SHP77 (cell line): ENCODE measurements at regions not wholly inside any gene's neighbourhood (a gene's known extent, or its start where the extent isn't known, plus 50 kb on each side); places are given as distances from the start of the nearest gene placed in this dataset.

Experiments
- DNase-seq, 2 experiments: peaks; one replicate each; lab custom pipeline; 2025; lab: John Stamatoyannopoulos, UW

DNA sequence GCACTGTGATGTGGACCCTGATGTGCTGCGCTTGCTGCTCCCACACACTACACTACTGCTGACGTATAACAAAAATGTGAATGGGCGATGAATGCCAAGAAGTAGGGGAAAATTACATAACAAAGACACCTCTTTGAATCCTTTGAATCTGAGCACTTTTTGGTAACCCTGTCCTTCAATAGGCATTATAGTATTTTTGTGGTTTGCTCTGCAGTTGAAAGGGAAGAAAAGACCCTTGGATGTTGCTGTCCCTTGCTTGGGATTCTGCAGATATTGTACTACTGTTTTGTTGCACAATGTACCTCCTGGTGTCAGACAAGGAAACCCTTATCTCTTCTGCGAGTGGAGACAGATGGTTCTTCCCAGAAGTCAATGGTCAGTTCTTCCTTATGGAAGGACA is 124.8 kb upstream of the UBE3A start:
- no peak for DNase-seq

DNA sequence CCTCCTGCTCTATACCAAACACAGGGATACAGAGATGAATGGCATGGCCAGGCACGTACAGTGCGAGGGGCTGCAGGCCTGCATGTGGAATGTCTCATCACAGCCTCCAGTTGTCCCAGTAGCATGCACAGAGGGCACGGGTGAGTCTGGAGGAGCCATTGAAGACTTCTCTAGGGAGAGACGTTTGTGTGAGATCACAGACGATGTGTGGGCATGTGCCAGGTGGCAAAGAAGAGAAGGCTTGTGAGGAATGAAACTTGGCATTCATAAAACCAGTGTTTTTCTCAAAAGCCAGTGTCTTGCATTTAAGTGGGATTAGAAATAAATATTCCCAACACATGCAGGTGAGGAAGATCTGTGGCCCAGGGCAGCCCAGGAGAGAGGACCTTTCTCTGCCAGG is 119.1 kb upstream of the UBE3A start:
- DNase-seq = no peak

DNA sequence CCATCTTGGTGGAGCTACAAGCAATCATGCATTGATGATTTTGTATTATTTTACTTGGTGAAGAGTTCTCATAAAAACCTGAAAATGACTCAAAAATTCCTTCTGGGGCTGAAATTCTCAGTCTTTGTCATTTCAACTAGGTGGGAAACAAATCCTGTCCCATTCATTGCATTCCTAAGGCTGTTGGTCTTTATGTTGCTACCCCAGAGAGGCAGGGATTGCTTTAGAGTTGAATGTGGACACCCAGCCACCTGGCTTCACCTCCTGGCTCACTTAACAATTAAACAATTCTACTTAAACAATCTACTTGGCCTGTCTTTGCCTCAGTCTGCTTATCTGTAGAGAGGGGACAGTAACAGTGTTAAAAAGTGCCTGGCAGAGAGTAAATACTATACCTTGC is 117.3 kb upstream of the UBE3A start:
- DNase-seq = no peak

DNA sequence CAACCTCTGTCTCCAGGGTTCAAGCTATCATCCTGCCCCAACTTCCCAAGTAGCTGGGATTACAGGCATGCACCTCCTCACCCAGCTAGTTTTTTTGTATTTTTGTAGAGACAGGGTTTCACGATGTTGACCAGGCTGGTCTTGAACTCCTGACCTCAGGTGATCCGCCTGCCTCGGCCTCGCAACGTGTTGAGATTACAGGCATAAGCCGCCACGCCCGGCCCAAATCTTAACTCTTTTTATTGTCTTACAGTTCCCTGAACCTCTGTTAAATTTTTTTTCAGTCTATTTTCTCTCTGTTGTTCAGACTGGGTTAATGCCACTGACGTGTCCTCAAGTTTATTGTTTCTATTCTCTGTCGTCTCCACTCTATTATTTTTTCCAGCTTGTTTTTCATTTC is 115.8 kb upstream of the UBE3A start:
- no peak for DNase-seq

DNA sequence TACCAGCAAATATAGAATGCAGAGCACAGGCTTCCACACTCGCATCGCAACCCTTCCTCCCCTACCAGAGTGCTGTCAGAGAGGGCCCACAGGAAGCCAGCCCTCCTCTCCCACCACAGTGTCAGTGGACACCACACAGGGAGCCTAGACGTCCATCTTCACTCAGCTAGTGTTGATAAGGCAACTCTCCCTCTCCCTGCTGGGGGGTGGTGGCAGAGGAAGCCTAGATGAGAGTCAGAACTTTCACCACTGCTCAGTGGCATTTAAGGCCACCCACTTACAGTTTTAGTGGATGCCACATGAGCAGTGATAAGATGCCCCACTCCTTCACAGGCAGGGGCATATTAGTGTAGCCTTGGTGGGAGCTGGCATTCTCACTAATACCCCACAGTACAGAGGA is 109.8 kb upstream of the UBE3A start:
- DNase-seq = no peak

DNA sequence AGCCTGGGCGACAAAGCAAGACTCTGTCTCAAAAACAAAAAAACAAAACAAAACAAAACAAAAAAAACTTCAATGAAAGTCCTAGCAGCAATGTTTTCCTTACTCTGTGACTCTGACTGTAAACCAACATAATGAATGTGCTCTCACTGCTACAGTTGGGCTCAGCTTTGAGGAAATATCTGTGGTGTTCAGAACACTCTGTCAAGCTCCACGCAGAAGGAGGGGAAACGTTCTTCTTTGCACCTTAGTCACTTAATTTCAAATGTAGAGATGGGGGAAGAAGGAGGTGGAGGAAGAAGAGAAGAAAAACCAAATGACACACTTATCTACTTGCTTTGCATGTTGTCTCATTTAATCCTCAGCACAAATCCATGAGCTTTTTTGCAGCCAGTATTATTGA is 107.1 kb upstream of the UBE3A start:
- no peak for DNase-seq

DNA sequence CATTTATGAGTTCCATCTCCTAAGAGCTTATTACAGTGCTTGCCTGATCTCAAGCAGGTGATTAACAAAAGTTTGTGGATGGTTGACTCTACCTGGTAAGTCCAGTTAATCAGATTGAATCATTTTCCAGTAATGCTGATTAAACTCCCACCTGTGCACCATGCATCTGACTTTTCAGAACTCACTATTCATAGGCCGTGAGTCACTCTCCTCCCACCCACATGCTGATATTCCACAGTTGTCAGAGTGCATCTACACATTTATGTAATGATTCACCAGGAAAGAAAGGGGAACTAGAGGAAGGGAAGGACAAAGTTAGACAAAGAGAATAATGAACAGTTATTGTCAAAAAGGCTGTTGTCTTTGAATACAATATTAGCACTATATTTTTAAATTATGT is 106.2 kb upstream of the UBE3A start:
- DNase-seq = no peak

DNA sequence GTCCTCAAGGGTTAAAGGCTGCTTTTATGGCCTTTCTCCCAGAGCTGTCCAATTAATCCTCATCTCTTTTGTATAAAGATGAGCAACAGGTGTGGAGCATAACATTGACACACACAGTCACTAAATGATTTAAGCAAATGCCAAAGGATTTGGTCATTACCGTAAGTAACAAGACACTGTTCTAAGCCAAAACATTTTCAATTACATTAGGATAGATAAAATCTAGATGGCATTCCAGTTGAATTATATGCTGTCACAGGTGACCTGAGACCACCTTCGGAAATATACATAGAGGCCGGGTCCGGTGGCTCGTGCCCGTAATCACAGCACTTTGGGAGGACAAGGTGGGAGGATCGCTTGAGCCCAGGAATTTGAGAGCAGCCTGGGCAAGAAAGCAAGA is 105.3 kb upstream of the UBE3A start:
- no peak for DNase-seq

DNA sequence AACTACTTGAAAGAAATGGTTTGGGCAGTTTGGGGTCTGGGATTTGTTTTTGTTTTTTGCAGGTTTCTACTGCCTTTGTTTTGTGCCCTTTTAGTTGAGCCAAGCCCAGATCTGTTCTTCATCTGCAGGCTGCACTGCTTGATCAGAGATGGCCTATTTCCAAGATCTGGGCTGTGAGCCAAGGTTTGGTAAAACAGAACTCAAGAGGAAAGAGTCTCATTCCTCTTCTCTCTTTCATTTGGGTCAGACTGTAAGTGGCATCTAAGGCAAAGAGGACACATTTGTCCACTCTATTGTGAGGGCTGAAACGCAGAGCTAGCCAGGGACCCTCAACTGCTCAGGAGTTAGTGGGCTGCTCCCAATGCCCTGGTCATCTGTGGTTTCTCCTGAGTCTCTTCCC is 104.4 kb upstream of the UBE3A start:
- no peak for DNase-seq

DNA sequence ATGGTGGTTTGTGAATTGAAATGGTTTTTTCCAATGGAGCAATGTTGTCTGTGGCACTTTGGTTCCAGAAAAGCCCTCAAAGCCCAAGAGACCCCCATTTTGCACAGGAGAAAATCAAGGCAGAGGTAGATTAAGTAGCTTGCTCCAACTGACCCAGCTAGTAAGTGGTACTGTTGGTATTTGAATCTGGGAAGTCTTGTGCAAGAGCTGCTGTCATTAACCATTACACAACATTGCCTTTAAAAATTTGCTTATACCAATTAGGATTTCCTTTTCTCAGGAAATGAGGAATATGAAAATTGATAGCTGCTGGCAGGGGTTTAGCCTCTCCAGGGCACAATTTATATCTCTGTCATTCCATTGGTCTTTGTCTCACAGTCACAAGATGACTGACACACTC is 102.4 kb upstream of the UBE3A start:
- DNase-seq = no peak

DNA sequence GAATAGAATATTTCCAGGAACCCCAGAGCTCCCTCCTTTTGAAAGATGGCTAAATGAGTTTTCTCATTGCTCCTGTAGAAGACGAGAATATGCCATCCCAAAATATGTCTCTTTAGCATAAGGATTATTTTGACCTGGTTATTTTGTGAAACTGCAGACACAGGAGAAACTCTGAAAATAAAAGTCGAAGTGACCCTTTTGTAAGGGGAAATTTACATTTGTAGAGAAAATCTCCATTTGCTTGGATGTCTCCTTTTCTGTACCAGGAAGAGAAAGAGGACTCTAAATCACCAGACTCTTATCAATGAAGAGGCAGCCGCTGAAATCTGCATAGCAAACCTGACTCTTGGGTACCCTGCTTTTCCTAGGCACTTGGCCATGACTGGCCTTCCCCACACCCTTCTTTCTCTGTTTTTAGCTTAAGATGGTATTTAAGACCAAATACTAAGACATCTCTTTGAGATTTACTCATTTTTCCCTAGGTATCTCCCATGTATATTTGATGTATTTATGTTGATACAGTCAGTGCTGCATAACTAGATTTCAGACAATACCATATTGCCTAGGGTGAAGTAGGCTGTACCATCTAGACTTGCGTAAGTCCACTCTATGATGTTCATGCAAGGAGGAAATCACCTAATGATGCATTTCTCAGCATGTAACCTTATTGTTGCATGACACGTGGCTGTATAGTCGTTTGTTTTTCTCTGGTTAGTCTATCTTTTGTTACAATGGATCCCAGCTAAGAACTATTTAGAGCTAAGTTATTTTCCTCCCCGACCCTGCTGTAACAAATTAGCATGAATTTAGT is 98.2 kb upstream of the UBE3A start:
- DNase-seq = no peak

DNA sequence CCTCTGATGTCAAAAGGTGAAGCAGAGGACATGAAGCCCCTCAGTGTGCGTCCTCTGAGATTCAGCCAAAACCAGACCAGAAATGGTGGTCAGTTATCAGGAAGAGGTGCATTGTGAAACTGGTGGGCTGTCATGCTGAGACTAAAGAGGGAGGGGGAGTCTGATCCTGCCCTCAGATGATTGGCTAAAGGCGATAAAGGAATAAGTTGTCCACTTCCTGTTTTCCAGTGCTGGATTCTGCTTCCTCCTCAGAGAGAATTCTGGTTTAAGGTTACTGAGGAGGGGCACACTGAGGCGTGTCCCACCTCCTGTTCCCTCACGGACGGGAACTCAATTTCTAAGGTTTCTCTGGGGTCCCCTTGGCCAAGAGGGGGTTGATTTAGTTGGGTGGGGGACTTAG is 97.0 kb upstream of the UBE3A start:
- DNase-seq = no peak

DNA sequence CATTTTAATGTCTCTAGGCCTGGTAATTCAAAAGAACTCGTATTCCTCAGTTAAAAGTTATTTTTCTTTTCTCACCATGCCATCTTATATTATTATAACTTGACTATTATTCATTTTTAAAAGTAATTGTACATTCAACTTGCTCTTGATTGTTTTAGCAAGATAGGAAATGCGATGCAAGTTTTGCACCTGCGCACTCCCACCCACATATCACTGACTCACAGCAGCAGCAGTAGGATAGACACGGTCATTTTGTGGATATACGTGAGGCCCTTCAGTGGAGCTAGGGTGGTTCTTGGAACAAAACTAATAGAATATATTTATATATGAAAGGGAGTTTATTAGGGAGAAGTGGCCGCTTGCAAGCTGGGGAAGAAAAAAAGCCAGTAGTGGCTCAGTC is 95.5 kb upstream of the UBE3A start:
- no peak for DNase-seq

DNA sequence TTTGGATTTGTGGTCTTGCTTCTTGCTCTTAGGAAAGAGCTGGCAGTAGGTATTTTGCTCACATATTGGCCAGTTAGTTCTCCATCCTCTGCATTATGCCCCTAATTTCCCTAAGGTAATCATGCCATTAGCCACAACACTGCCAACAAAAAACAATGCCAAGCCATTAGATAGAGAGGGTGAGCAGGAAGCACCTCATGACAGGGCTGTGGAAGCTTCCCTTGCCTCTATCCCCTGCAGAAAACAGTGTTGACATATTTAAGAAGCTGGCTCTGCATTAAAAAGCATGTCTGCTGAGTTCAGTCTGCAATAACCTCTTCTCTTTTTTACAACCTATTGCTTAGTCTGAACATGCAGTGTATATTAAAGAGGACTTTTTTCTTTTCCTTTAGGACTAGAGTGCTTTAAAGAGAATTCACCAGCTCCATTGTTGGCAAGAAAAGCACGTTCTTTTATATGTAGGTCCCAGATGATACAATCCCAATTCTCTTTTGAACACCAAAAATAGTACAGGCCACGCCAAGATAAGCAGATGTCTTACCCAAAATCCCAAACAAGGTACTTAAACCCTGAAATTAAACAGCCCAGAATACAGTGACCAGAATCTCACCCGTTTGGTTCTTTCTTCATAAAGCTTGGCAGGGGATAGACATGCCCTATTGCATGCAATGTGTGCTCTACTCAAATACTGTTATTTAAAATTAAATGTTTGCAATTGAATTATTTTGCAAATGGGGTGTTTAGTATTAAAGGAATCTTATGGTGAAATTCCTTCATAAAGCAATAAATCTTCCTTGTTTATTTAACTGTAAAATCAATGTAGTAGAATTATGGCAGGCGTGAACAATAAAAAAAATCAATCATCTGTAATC is 93.7 kb upstream of the UBE3A start:
- no peak for DNase-seq

DNA sequence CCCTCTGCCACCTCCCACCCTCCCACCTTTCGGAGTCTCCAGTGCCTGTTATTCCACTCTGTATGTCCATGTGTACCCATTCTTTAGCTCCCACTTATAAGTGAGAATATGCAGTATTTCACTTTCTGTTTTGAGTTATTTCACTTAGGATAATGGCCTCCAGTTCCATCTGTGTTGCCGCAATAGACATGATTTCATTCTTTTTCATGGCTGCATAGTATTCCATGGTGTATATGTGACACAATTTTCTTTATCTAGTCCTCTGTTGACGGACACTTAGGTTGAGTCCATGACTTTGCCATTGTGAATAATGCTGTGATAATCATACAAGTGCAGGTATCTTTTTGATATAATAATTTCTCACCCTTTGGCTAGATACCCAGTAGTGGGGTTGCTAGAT is 91.0 kb upstream of the UBE3A start:
- no peak for DNase-seq

DNA sequence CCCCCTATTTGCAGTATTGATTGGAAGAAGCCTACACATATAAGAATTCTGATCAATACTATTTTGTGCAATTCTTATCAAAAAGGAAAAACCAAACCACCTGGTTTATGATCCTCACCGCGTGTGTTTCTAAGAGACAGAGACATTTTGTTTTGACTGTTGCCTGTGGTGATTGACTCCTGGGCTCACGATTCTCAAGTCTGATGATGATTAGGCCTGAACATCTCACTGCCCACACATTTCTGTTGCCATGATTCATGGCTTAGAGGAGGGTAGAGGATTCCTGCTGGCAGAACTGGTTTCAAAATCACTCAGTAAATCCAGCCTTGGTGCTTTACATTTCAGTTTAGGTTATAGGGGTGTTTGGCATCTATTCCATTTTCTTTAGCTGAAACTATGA is 88.3 kb upstream of the UBE3A start:
- DNase-seq = no peak

DNA sequence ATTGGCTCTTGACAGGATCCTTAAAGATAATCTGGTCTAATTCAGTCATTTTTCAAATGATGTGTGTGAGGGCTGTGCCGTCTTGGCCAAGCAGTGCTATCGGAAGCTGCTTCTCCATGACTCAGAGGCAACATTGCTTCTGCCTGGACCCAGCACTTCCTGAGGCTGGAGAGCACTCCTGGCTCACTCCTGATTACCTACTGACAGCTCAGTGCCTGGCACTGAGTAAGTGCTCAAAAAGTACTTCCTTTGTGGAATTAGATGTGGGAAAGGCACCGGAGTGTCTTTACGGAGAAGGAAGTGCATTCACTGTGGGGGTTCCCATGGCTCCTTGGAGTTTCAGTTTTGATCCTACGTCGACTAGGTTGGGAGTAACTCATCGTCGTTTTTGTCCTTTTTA is 86.9 kb upstream of the UBE3A start:
- DNase-seq = no peak

DNA sequence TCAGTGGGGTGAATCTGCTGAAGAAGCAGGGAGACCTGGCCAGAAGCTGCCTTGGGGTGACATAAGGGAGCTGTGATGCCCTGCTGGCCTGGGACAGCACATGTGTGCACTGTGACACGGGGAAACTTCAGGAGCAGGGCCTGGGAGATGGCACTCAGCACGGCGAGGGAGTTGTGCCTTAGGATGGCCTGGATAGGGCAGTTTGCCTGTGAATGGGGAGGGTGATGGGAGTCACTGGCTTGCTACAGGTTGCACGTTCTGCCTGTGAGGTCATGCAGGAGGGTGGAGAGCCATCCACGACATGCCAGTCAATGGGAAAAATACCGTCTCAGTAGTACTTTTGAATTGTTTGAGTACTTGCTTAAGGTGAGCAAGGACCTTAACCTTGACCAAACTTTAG is 76.8 kb upstream of the UBE3A start:
- DNase-seq = no peak

DNA sequence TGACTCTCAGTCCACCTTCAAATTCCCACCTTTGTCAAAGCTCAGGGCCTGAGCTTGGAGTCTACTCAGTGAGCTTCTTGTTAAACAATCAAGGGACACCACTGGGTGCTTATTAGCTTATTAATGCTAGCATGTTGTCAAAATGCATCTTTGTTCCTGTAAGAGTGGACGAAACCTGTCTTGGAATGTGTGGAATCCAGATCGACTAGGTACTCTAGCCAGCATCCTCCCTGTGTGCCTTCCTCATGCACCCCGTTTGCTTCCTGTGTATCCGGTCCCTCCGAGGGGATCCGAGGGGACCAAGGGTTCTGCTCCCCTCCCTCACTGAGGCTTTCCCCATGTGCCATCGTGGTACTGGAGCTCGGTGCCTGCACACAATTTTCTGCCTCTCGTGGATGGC is 75.7 kb upstream of the UBE3A start:
- no peak for DNase-seq

DNA sequence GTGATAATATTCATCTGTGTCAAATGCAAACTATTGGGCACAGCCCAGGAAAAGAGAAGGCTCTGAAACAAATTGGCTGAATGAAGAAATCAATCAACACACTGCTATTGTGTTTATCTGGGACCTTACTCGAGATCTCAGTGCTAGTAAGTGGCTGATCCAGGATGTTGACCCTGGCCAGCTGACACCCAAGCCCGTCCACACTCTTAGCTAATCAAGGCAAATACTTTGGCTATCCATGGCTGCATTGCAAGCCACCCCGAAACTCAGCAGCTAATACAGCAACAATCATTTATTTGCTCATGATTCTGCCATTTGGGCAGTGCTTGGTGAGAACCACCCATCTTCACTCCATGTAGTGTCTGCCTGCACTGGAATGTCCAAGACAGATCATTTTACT is 74.1 kb upstream of the UBE3A start:
- DNase-seq = no peak

DNA sequence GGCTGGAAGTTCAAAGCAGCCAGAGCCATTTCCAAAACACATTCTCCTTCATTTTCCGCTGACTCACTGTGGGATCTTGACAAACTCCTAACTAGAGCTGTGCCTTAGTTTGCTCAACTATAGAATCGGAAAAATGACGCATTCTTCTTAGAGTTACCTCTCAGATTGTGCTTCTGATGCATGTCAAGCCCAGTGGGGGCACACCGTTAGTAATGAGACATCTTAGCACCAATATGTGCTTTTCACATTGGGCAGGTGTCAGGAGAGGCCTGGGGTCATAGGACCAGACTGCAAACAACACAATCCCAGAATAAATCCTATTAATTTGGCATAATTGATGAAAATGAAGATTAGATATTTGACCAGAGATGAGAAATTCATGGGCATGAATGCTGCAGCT is 71.3 kb upstream of the UBE3A start:
- DNase-seq = no peak

DNA sequence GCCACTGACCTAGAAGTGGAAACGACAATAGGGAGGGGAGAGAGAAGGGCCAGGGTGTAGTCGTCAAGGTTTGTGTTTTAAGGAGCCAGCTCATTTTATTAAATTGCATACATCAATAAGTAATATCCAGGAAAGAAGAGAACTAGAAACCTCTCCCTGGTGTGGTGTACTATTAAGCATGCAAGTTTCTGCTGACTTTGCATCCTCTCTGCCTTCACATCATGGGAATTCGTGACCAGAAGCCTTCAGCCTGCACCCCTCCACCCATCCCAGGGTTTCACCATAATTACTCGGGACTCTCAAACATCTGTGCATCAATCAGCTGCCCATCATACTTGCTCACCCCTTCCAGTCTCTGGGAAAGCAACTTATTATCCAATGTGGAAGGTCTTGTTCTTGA is 70.9 kb upstream of the UBE3A start:
- DNase-seq = no peak

DNA sequence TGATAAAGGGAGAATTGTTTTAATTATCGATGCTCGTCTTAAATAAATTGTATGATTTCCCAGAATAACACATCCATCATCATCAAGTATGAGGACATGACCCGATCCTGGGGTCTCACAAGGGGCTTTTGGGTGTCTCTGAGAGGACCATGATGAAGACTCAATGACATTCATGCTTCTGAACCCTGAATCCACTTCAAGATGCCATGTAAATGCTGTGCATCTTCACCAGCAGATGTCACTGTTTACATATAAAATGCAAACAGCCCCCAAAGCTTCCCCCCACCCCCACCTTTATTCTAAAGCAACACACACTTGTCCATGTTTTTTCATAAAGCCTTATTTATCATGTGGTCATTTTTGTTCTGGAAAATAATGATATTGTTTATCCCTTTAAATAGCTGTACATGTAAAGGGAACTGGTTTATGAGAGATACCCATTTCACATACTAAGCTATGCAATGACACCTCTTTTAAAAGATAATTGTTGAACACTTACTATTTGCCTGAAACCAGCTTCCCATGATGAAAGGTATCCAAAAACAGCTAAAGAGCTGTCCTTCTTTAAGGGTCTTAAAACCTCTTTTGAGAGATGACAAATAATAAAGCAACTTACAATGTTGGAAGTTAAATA is 69.7 kb upstream of the UBE3A start:
- DNase-seq = peak in 1 of 2 experiments; percentile 22
